Right cardiac atrium (tissue), 5 donors: ENCODE measurements at regions not wholly inside any gene's neighbourhood (a gene's known extent, or its start where the extent isn't known, plus 50 kb on each side); places are given as distances from the start of the nearest gene placed in this dataset.

ENCODE experiments used
- ATAC-seq, 2 donors: fragments of 200-7000 bp; cut with Tn5 transposase; one replicate each; pipeline versions ENCODE4 v1.8.0 to v1.9.1; 2020; ENCODE audit warnings: moderate library complexity in 2 of 2, mild to moderate bottlenecking in 1 of 2
- DNase-seq, 3 donors: peaks; one replicate each; pipeline ENCODE4 v3.0.0-alpha.2; 2020
- H3K27ac ChIP-seq: one replicate; pipeline ENCODE4 v1.5.1; 2013; ENCODE audit warnings: mild to moderate bottlenecking, low read length, control low read depth, moderate library complexity
- H3K27me3 ChIP-seq: one replicate; pipeline ENCODE4 v1.6.1; 2013; ENCODE audit not compliant: control insufficient read depth, insufficient read depth
- H3K4me1 ChIP-seq: one replicate; pipeline ENCODE4 v1.6.1; 2013; ENCODE audit warnings: low read length; ENCODE audit not compliant: control insufficient read depth, insufficient read depth
- H3K4me3 ChIP-seq: one replicate; pipeline ENCODE4 v1.5.1; 2013; ENCODE audit warnings: low read length, control low read depth
- H3K9me3 ChIP-seq: one replicate; pipeline ENCODE4 v1.6.1; 2013; ENCODE audit warnings: low read length; ENCODE audit not compliant: control insufficient read depth
- WGBS: extraction: QIAGEN DNeasy Blood & Tissue Kit; methylation state at CpG from one replicate; pipeline ENCODE4 v1.1.7; 2013; 5-methylcytosine and 5-hydroxymethylcytosine counted together
- intact Hi-C, 4 donors: fragments of 100-400 bp; cut with DNase I; formaldehyde crosslinking; loops; one replicate each; pipeline versions ENCODE4 v1.11.0 to v1.14.0; 2022 to 2023
- donor health status: healthy with polysubstance abuse.
- donor health status: DM: no; HTN: yes; CAD: no.
- donor health status: DM: no; HTN: no; CAD: no.
- donor health status: DM: no; HTN: yes; CAD: no; lungs with severe emphysema.
- donor health status: DM: yes; HTN: yes; CAD: no.

DNA sequence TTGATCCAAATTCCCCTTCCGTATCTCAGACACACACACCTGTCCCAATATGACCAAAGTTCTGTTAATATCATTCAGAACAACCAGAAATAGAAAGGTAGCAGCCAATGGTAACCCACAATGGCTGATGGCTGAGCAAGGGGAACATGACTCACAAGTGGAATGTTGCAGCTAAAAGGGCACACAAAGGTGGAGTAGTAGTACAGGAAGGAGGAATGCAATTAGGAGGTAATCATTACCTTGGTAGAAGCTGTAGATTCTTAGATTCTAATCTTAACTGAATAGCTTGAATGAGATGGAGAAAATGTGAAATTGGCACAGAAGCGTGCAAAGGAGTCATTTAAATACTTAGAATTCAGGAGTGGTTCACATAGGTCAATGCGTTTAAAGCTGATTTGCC, 347.9 kb downstream of the NR2F2 start:
- no peak for ATAC-seq
- H3K4me1 ChIP-seq = no peaks in the 10 kb centered on the region
- intact Hi-C loops = no loop called here
- 91% methylated on average over 3 of the region's 3 CpGs for WGBS
- no peak overlapping the region for H3K27ac ChIP-seq
- H3K9me3 ChIP-seq = no peaks in the 10 kb centered on the region
- H3K27me3 ChIP-seq = no peaks in the 10 kb centered on the region
- DNase-seq = no peak
- no peak overlapping the region for H3K4me3 ChIP-seq

DNA sequence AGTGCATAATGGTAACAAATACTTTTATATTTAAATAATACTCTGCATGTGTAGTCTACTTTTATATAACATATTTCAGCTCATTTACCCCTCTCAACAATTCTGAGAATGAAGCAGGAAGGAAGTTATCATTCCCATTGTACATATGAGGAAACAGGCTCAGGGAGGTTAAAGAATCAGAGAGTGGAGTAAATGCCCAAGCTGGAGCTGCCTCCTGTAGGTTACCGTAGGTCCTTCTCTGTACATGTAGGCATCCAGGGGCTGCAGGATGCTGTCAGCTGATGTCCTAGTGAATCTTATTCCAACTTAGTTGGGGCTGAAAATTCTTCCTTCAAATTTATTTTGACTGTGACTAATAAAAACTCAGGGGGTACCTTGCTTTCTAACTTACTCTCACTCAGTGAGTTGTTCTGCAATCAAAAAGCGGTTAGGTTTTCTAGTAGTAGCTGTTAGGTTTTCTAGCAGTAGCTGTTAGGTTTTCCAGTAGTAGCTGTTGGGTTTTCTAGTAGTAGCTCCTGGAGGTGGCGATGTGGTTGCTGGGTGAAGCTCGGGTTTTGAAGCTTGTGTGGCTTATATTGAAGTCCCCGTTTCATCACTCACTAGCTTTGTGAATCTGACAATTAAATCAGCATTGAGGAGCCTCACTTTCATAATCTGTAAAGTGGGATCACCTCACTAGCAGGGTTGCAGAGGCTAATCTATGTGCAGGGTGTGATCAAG, 357.0 kb downstream of the NR2F2 start:
- H3K27me3 ChIP-seq = no peaks in the 10 kb centered on the region
- DNase-seq (no peak), ATAC-seq (no peak)
- no peak overlapping the region for H3K4me3 ChIP-seq
- no peaks in the 10 kb centered on the region for H3K9me3 ChIP-seq
- intact Hi-C loops = no loop called here
- no peak overlapping the region for H3K27ac ChIP-seq
- no peaks in the 10 kb centered on the region for H3K4me1 ChIP-seq
- WGBS = 84% methylated on average over 5 of the region's 5 CpGs

DNA sequence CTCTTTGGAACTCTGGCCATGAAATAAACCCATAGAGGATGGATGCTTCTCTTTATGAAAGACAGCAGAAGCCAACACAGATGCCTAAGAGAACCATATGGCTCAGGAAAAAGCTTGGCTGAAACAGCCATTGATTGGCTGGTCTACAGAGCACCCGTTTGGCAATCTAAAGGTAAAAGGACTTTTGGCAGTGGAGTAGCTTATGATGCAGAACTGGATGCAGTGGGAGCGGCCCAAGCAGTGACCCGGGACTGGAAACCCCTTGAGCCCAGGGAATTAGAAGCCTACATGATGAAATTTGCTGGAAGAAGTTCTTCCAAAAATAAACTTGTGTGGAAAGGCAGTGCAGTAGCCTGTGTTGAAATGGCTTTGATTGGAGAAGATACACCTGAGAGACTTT, 360.2 kb downstream of the NR2F2 start:
- Histone ChIP-seq H3K27ac (no peak overlapping the region), H3K4me3 (no peak overlapping the region), H3K27me3 (no peaks in the 10 kb centered on the region), H3K9me3 (no peaks in the 10 kb centered on the region), H3K4me1 (no peaks in the 10 kb centered on the region)
- DNase-seq (no peak), ATAC-seq (no peak)
- WGBS = 67% methylated on average over 3 of the region's 3 CpGs
- intact Hi-C loops = no loop called here

DNA sequence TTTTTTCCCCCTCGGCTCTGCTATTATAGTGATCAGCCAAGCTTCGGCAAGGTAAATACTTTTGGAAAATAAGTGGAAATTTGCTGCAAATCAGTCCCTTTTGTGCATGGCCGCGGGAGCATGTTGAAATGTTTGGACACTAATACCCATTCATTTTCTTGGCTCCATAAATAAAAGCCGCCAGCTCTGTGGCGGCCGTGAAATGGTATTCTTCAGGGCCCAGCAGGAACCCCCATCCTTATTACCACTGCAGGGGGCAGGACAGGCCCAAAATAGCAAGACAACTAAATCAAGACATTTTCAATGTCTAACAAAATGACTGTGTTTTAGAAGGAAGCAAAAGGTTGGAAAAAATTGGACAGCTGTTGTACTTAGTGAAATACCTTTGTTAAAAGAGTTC, 362.3 kb downstream of the NR2F2 start:
- intact Hi-C loops = no loop called here
- Histone ChIP-seq H3K9me3 (no peaks in the 10 kb centered on the region), H3K4me1 (no peaks in the 10 kb centered on the region), H3K27ac (no peak overlapping the region), H3K4me3 (no peak overlapping the region), H3K27me3 (no peaks in the 10 kb centered on the region)
- DNase-seq (no peak), ATAC-seq (no peak)
- 94% methylated on average over 7 of the region's 7 CpGs for WGBS

DNA sequence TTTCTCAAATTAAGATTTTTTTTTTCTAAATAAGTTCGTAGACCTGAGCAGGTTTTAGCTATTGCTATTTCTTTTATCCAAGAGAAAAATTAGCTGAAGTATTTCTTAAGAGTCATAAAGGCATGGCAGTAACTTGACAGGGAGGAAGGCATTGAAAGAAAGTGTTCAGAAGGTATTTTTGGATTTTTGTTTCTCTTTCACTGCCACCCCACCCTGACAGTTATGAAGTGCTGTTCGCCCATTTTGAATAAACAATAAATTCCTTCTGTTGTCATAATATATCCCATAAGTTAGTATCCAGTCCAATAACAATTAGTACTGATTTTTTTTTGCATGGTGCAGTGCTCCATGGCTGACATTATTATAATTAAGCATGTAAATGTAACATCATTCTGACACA, 363.0 kb downstream of the NR2F2 start:
- intact Hi-C loops = no loop called here
- ATAC-seq (no peak), DNase-seq (no peak)
- Histone ChIP-seq H3K4me3 (no peak overlapping the region), H3K27ac (no peak overlapping the region), H3K27me3 (no peaks in the 10 kb centered on the region), H3K4me1 (no peaks in the 10 kb centered on the region), H3K9me3 (no peaks in the 10 kb centered on the region)
- WGBS = 84% methylated on average over 2 of the region's 2 CpGs

DNA sequence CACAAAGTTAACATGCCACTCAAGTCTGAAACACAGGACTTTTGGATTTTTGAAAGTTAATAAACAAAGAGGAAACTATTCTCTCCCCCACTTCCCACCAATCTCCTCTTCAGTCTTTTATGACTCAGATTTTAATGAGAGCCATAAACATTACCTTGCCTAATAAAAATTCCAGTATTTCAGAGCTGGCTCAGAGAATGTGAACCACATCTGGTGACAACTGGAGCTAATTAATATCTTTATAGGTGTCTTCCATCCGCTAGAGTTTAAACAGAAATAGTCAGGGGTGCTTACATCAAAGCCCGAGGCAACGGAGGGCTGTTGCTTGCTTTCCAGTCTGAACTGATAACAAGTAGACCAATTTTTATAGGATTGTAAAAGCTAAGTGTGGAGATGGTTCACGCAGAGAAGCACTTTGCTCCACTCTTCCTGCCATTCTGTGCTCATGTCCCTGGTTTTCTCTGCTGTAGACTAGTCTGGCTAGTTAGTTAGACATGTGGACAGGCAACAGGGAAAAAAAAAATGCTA, 363.6 kb downstream of the NR2F2 start:
- H3K27ac ChIP-seq = no peak overlapping the region
- no peak for ATAC-seq
- 58% methylated on average over 4 of the region's 4 CpGs for WGBS

DNA sequence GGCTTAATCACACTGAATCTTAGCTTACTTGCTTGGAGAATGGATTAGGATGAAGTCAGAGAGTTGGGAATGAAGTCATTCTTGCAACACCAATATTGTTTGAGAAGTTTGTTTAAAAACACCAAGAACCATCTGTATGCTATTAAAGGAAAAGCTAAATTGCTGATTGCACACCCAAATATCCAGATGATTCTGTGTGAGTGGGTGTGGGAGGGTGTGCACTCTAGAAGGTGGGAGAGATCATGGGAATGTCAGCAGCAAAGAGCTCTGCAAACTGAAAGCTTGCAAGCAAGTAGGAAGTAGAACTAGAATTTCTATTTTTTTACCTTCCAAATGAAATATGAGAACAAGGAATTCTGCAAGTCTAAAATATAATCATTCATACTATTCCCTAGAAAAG, 364.9 kb downstream of the NR2F2 start:
- intact Hi-C loops = no loop called here
- H3K27ac ChIP-seq = no peak overlapping the region
- H3K27me3 ChIP-seq = no peaks in the 10 kb centered on the region
- no peaks in the 10 kb centered on the region for H3K9me3 ChIP-seq
- H3K4me1 ChIP-seq = no peaks in the 10 kb centered on the region
- DNase-seq = no peak
- no peak overlapping the region for H3K4me3 ChIP-seq
- no peak for ATAC-seq

More for the DNA sequence above, 363.6 kb downstream of the NR2F2 start:
- Histone ChIP-seq H3K4me1 (no peaks in the 10 kb centered on the region), H3K9me3 (no peaks in the 10 kb centered on the region), H3K27me3 (no peaks in the 10 kb centered on the region), H3K4me3 (no peak overlapping the region)
- intact Hi-C loops = no loop called here
- DNase-seq = no peak

DNA sequence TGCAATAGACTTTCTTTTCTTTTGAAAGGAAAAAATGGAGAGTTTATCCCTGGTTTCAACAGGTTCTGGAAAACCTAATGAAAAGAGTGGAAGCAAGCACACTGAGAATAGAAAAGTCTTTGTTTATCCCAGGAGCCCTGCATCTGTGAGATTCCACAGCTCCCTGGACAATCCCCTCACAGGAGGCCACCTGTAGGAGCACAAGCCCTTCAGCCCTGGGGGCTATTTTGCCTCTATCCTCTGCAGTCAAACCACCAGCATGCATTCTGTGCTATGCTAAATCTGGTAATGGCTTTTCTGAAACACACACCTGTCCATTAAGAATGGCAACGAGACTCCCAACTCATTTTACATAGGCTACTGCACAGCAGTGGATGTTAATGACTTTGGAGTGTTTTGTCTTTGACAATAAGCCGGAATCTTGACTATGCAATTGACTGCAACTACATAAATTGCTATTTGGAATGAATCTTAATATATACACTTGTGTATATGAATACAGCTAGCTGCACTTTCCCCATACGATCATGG, 369.4 kb downstream of the NR2F2 start:
- ATAC-seq = no peak
- Histone ChIP-seq H3K4me1 (no peaks in the 10 kb centered on the region), H3K27me3 (no peaks in the 10 kb centered on the region), H3K9me3 (no peaks in the 10 kb centered on the region), H3K27ac (no peak overlapping the region), H3K4me3 (no peak overlapping the region)
- intact Hi-C loops = no loop called here
- no peak for DNase-seq
- 83% methylated on average over 3 of the region's 3 CpGs for WGBS

DNA sequence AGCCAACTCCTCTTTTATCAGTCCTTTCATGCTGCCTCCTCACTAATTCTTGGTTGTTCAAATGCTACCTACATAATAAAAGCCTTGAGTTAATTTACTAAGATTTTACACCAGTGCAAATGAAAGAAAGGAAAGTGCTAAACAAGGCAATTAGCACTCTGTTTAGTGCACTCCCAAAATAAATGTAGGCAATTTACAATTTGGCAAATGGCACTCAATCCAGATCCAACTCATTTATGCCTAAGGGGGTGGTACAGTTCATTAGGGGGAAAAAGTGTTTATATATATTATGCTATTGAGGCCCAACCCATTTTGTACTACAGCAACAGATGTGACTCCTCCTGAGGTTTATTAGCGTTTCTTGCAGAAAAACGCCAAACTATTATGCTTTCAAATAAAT, 370.1 kb downstream of the NR2F2 start:
- DNase-seq = no peak
- no peaks in the 10 kb centered on the region for H3K9me3 ChIP-seq
- intact Hi-C loops = no loop called here

DNA sequence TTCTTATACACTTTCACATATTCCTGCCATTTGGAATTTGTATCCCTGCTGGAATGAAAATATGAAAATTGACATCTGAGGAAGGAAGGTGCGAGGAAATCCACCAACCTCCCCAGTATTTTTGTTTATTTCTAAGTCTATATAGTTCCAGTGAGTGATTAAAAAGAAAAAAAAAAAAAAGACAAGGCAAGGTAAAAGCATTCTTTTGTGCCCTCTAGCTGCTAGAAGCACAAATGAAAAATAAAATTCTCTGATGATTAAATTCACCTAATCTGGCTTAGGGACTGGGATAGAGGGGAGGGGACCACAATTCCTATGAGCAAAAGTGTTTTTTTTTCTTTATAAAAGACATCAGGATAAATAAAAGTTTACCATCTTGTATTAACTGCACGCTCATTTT, 370.9 kb downstream of the NR2F2 start:
- Histone ChIP-seq H3K27ac (no peak overlapping the region), H3K4me3 (no peak overlapping the region), H3K9me3 (no peaks in the 10 kb centered on the region), H3K27me3 (no peaks in the 10 kb centered on the region), H3K4me1 (no peaks in the 10 kb centered on the region)
- DNase-seq (no peak), ATAC-seq (no peak)
- intact Hi-C loops = no loop called here
- WGBS = 78% methylated on average over 2 of the region's 2 CpGs

More for the DNA sequence above, 370.1 kb downstream of the NR2F2 start:
- H3K4me1 ChIP-seq = no peaks in the 10 kb centered on the region
- 72% methylated on average over 2 of the region's 2 CpGs for WGBS
- H3K4me3 ChIP-seq = no peak overlapping the region
- no peak for ATAC-seq
- no peak overlapping the region for H3K27ac ChIP-seq
- H3K27me3 ChIP-seq = no peaks in the 10 kb centered on the region

DNA sequence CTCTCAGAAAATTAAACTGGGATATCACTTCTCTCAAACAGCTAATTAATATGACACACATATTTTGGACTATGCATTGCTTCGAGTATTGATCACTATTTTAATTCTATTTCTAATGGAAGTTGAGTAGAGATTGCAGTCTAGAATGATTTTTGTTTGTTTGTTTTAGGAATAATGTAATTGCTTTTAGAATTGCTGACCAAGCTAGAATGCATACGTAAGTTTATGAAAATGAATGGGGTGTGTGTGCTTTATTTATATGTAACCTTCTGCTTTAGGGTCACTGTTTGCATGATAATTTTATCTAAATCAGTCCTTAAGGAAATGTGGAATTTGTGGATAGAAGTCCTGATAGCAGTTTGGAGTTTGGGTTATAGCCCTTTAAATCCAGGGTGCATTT, 371.4 kb downstream of the NR2F2 start:
- Histone ChIP-seq H3K27me3 (no peaks in the 10 kb centered on the region), H3K4me1 (no peaks in the 10 kb centered on the region), H3K27ac (no peak overlapping the region), H3K4me3 (no peak overlapping the region), H3K9me3 (no peaks in the 10 kb centered on the region)
- intact Hi-C loops = no loop called here
- no peak for DNase-seq
- no peak for ATAC-seq
- 51% methylated on average over 2 of the region's 2 CpGs for WGBS

DNA sequence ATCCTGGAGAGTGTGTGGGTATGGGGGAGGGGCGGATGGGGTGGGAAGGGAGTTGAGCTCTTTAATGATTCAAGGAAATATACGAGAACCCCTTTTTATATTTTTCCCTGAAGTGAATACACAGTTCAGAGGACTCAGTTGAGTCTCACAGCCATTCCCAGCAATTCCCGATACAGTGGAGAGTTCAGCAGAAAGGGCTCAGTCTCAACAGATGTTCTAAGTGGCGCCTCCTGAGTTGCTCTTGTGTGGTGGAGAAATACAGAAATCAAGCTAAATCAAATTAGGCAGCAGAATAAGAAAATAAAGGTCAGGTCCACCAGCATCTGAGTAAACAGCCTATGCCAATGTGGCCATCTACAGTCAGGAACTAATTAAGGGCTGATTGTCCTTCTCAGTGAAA, 372.1 kb downstream of the NR2F2 start:
- H3K4me1 ChIP-seq = no peaks in the 10 kb centered on the region
- H3K4me3 ChIP-seq = no peak overlapping the region
- 56% methylated on average over 4 of the region's 4 CpGs for WGBS
- no peak for ATAC-seq
- no peak for DNase-seq
- H3K9me3 ChIP-seq = no peaks in the 10 kb centered on the region
- no peak overlapping the region for H3K27ac ChIP-seq
- intact Hi-C loops = no loop called here
- H3K27me3 ChIP-seq = no peaks in the 10 kb centered on the region
